HL-60 (cell line): ENCODE measurements at regions not wholly inside any gene's neighbourhood (a gene's known extent, or its start where the extent isn't known, plus 50 kb on each side); places are given as distances from the start of the nearest gene placed in this dataset.

ENCODE experiments used
- CTCF ChIP-seq: IDR thresholded peaks from one replicate; pipeline ENCODE4 v1.5.1; 2011; ENCODE audit warnings: low read length, control low read depth, inconsistent platforms; ENCODE audit not compliant: insufficient read depth
- GABPA ChIP-seq: IDR thresholded peaks from 2 replicates; pipeline ENCODE4 v1.6.1; 2012; ENCODE audit warnings: low read depth
- POLR2AphosphoS5 ChIP-seq: IDR thresholded peaks from 2 replicates; pipeline ENCODE4 v1.6.1; 2012; ENCODE audit warnings: low read depth
- SPI1 ChIP-seq: IDR thresholded peaks from 2 replicates; pipeline ENCODE4 v1.6.1; 2012; ENCODE audit warnings: low read depth, mild to moderate bottlenecking, borderline replicate concordance
- TF ChIP-seq, protein P1 (sequence below): IDR thresholded peaks from 2 replicates; pipeline ENCODE4 v1.6.1; 2012; ENCODE audit warnings: low read depth; ENCODE audit not compliant: insufficient replicate concordance

DNA sequence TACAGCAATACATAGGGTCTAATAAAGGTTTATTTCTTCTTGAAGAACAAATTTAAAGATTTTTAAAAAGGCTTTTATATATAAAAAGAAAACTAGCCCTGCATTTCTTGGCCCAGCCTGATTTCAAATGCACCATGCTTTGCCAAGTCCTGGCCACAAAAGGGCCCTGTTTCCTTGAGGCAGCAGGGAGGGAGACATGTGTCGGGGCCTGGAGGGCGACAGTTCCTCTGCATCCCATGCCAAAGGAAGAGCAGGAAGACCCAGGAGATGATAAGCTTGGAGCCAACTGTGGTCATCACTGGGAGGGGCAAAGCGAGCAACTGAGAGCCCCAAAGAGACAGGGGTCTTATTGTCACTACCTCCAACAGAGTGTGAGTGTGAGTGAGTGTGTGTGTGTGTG lies 571.5 kb upstream of the PSMD7 start:
- TF ChIP-seq CTCF (no peak), POLR2AphosphoS5 (no peak), GABPA (no peak), SPI1 (no peak)
- TF ChIP-seq, protein P1, sequence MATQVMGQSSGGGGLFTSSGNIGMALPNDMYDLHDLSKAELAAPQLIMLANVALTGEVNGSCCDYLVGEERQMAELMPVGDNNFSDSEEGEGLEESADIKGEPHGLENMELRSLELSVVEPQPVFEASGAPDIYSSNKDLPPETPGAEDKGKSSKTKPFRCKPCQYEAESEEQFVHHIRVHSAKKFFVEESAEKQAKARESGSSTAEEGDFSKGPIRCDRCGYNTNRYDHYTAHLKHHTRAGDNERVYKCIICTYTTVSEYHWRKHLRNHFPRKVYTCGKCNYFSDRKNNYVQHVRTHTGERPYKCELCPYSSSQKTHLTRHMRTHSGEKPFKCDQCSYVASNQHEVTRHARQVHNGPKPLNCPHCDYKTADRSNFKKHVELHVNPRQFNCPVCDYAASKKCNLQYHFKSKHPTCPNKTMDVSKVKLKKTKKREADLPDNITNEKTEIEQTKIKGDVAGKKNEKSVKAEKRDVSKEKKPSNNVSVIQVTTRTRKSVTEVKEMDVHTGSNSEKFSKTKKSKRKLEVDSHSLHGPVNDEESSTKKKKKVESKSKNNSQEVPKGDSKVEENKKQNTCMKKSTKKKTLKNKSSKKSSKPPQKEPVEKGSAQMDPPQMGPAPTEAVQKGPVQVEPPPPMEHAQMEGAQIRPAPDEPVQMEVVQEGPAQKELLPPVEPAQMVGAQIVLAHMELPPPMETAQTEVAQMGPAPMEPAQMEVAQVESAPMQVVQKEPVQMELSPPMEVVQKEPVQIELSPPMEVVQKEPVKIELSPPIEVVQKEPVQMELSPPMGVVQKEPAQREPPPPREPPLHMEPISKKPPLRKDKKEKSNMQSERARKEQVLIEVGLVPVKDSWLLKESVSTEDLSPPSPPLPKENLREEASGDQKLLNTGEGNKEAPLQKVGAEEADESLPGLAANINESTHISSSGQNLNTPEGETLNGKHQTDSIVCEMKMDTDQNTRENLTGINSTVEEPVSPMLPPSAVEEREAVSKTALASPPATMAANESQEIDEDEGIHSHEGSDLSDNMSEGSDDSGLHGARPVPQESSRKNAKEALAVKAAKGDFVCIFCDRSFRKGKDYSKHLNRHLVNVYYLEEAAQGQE: no peak
